ENCODE measurements at regions not wholly inside any gene's neighbourhood (a gene's known extent, or its start where the extent isn't known, plus 50 kb on each side); places are given as distances from the start of the nearest gene placed in this dataset.

GRCh38 chrX:38941675-38942074 is 140.4 kb downstream of the MID1IP1 start:
- TF ChIP-seq CTCF (IDR thresholded peaks at IDR 0.05 in 2 of 3, conservative IDR thresholded peaks at IDR 0.05 in 1 of 3; ENCODE audit: borderline replicate concordance in 1 of 3, insufficient read depth in 1 of 3, low read depth in 2 of 3, low read length in 2 of 3) (no peak), ZNF274 (IDR thresholded peaks at IDR 0.05; ENCODE audit: low read depth, low read length) (no peak), YY1 (IDR thresholded peaks at IDR 0.05; ENCODE audit: extremely low read depth, insufficient replicate concordance, low read depth, low read length) (no peak), EZH2phosphoT487 (IDR thresholded peaks at IDR 0.05; ENCODE audit: borderline replicate concordance) (no peak), POLR2AphosphoS5 (IDR thresholded peaks at IDR 0.05; ENCODE audit: low read depth, low read length) (no peak), SP1 (IDR thresholded peaks at IDR 0.05; ENCODE audit: low read depth) (no peak), POLR2A (IDR thresholded peaks at IDR 0.05; ENCODE audit: borderline replicate concordance, extremely low read depth, insufficient read depth, insufficient read length) (no peak)

Data from HCT116 (cell line).